ENCODE measurements at regions not wholly inside any gene's neighbourhood (a gene's known extent, or its start where the extent isn't known, plus 50 kb on each side); places are given as distances from the start of the nearest gene placed in this dataset.

GRCh38 chr6:4553387-4553786, 222.8 kb upstream of the CDYL start:
- no peak for TF ChIP-seq CTCF (IDR thresholded peaks at IDR 0.05 in 8 of 11, conservative IDR thresholded peaks at IDR 0.05 in 3 of 11)
- no peak for TF ChIP-seq POLR2AphosphoS5 (IDR thresholded peaks at IDR 0.05)

Measured in spleen (tissue), 7 donors.